C4-2B (cell line): ENCODE measurements at regions not wholly inside any gene's neighbourhood (a gene's known extent, or its start where the extent isn't known, plus 50 kb on each side); places are given as distances from the start of the nearest gene placed in this dataset.

ENCODE experiments used
- CTCF ChIP-seq: fragments of 450-650 bp; conservative IDR thresholded peaks from 2 replicates; pipeline ENCODE4 v1.5.1; 2017; ENCODE audit warnings: mild to moderate bottlenecking
- ZFX ChIP-seq: fragments of 450-650 bp; IDR thresholded peaks from 2 replicates; pipeline ENCODE4 v1.6.1; 2017

- TF ChIP-seq CTCF, result no peak
- no peak for TF ChIP-seq ZFX
Observed at GRCh38 chr12:102675672-102676071, 195.3 kb upstream of the IGF1 start.
